ENCODE measurements at regions not wholly inside any gene's neighbourhood (a gene's known extent, or its start where the extent isn't known, plus 50 kb on each side); places are given as distances from the start of the nearest gene placed in this dataset.
"Not testable (repeated sequence)": the region's sequence is repeated elsewhere in the genome, so short reads cannot be mapped to it uniquely, and the experiment has no call there.

DNA sequence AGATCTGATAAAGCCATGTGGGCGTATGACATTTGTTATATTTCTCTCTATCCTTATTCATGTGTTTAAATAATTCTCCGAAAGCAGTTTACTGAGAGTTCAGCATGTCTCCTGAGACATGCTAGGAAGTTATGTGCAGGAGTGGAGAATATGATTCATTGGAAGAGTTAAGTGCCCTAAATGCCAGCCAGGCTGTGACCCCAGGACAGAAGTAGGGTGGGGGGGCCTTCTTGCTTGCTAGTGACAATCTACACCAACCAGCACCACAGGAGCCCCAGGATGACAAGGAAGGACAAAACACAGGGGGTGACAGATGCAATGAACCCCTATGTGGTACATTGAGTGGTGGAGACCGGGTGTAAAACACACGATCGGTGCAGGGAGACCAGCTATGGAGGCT is 79.5 kb upstream of the PLGLB2 start:
- TF ChIP-seq, protein P1, sequence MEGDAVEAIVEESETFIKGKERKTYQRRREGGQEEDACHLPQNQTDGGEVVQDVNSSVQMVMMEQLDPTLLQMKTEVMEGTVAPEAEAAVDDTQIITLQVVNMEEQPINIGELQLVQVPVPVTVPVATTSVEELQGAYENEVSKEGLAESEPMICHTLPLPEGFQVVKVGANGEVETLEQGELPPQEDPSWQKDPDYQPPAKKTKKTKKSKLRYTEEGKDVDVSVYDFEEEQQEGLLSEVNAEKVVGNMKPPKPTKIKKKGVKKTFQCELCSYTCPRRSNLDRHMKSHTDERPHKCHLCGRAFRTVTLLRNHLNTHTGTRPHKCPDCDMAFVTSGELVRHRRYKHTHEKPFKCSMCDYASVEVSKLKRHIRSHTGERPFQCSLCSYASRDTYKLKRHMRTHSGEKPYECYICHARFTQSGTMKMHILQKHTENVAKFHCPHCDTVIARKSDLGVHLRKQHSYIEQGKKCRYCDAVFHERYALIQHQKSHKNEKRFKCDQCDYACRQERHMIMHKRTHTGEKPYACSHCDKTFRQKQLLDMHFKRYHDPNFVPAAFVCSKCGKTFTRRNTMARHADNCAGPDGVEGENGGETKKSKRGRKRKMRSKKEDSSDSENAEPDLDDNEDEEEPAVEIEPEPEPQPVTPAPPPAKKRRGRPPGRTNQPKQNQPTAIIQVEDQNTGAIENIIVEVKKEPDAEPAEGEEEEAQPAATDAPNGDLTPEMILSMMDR (IDR thresholded peaks at IDR 0.05), result not testable (repeated sequence)
- not testable (repeated sequence) for TF ChIP-seq POLR2AphosphoS5 (IDR thresholded peaks at IDR 0.05); POLR2A (IDR thresholded peaks at IDR 0.05); EP300 (IDR thresholded peaks at IDR 0.05; ENCODE audit: low read depth)
